Vagina (tissue), 2 donors: ENCODE measurements at regions not wholly inside any gene's neighbourhood (a gene's known extent, or its start where the extent isn't known, plus 50 kb on each side); places are given as distances from the start of the nearest gene placed in this dataset.

Experiments used
- POLR2A ChIP-seq, 2 donors: fragments of 450-650 bp; IDR thresholded peaks; one replicate each; pipeline ENCODE4 v1.6.1; 2017; ENCODE audit warnings: antibody characterized with exemption in 2 of 2, mild to moderate bottlenecking in 2 of 2, moderate library complexity in 2 of 2
- POLR2AphosphoS5 ChIP-seq, 2 donors: sonication (generic); formaldehyde crosslinking; IDR thresholded peaks; one replicate each; pipeline ENCODE4 v1.9.0; 2017; ENCODE audit warnings: antibody characterized with exemption in 2 of 2, mild to moderate bottlenecking in 2 of 2, low read depth in 1 of 2; ENCODE audit not compliant: insufficient read depth in 1 of 2
- TF ChIP-seq, protein P1 (sequence below), 3 experiments: fragments of 450-650 bp in 2 of 3; fragments of 200-600 bp in 1 of 3; sonication (generic) in 1 of 3; IDR thresholded peaks; one replicate each; pipeline ENCODE4 v1.5.1; 2017 to 2019; ENCODE audit warnings: antibody characterized with exemption in 3 of 3, mild to moderate bottlenecking in 2 of 3, moderate library complexity in 2 of 3

GRCh38 chr10:125550362-125550761 lies 132.6 kb downstream of the TEX36 start:
- TF ChIP-seq, protein P1, sequence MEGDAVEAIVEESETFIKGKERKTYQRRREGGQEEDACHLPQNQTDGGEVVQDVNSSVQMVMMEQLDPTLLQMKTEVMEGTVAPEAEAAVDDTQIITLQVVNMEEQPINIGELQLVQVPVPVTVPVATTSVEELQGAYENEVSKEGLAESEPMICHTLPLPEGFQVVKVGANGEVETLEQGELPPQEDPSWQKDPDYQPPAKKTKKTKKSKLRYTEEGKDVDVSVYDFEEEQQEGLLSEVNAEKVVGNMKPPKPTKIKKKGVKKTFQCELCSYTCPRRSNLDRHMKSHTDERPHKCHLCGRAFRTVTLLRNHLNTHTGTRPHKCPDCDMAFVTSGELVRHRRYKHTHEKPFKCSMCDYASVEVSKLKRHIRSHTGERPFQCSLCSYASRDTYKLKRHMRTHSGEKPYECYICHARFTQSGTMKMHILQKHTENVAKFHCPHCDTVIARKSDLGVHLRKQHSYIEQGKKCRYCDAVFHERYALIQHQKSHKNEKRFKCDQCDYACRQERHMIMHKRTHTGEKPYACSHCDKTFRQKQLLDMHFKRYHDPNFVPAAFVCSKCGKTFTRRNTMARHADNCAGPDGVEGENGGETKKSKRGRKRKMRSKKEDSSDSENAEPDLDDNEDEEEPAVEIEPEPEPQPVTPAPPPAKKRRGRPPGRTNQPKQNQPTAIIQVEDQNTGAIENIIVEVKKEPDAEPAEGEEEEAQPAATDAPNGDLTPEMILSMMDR (IDR thresholded peaks at IDR 0.05) = no peak
- TF ChIP-seq POLR2AphosphoS5 (IDR thresholded peaks at IDR 0.05; ENCODE audit: insufficient read depth in 1 of 2, low read depth in 1 of 2) (no peak), POLR2A (IDR thresholded peaks at IDR 0.05) (no peak)
